ENCODE measurements at regions not wholly inside any gene's neighbourhood (a gene's known extent, or its start where the extent isn't known, plus 50 kb on each side); places are given as distances from the start of the nearest gene placed in this dataset.

- Histone ChIP-seq H3K4me1 (no peaks in the 10 kb centered on the region), H3K27me3 (no peaks in the 10 kb centered on the region), H3K4me3 (no peak overlapping the region), H3K9me3 (no peaks in the 10 kb centered on the region), H3K27ac (no peak overlapping the region), H3K36me3 (no peaks in the 10 kb centered on the region)
- TF ChIP-seq POLR2A (IDR thresholded peaks at IDR 0.05), result no peak
- TF ChIP-seq, protein P1, sequence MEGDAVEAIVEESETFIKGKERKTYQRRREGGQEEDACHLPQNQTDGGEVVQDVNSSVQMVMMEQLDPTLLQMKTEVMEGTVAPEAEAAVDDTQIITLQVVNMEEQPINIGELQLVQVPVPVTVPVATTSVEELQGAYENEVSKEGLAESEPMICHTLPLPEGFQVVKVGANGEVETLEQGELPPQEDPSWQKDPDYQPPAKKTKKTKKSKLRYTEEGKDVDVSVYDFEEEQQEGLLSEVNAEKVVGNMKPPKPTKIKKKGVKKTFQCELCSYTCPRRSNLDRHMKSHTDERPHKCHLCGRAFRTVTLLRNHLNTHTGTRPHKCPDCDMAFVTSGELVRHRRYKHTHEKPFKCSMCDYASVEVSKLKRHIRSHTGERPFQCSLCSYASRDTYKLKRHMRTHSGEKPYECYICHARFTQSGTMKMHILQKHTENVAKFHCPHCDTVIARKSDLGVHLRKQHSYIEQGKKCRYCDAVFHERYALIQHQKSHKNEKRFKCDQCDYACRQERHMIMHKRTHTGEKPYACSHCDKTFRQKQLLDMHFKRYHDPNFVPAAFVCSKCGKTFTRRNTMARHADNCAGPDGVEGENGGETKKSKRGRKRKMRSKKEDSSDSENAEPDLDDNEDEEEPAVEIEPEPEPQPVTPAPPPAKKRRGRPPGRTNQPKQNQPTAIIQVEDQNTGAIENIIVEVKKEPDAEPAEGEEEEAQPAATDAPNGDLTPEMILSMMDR (IDR thresholded peaks at IDR 0.05), result no peak
- intact Hi-C loops (cut with DNase I), result no loop called here
- DNase-seq, result no peak
Observed at GRCh38 chr10:85535926-85536325, 830.7 kb downstream of the GRID1 start.

DNA sequence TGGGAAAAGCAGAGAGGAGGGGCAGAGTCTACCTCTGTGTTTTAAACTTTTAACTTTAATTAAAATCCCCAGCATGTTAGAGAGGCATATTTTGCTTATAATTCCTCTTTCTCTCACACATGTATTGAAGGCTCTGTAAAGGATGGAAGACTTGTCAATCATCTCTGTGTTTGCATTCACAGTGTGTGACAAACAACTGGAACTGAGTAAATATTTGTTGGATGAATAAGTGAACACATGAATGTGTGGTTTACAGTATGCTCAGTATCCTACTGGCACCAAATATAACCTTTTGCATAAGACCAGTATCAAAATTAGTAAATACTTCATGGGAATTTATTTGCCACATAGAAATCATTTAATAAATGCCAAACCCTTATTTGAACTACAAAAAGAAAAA, 829.0 kb downstream of the GRID1 start:
- H3K27me3 ChIP-seq, result no peaks in the 10 kb centered on the region
- no peak overlapping the region for H3K4me3 ChIP-seq
- H3K27ac ChIP-seq, result no peak overlapping the region
- TF ChIP-seq POLR2A (IDR thresholded peaks at IDR 0.05), result no peak
- TF ChIP-seq, protein P1 (IDR thresholded peaks at IDR 0.05), result no peak
- H3K36me3 ChIP-seq, result no peaks in the 10 kb centered on the region
- intact Hi-C loops (cut with DNase I), result no loop called here
- H3K9me3 ChIP-seq, result no peaks in the 10 kb centered on the region
- DNase-seq, result no peak
- no peaks in the 10 kb centered on the region for H3K4me1 ChIP-seq

DNA sequence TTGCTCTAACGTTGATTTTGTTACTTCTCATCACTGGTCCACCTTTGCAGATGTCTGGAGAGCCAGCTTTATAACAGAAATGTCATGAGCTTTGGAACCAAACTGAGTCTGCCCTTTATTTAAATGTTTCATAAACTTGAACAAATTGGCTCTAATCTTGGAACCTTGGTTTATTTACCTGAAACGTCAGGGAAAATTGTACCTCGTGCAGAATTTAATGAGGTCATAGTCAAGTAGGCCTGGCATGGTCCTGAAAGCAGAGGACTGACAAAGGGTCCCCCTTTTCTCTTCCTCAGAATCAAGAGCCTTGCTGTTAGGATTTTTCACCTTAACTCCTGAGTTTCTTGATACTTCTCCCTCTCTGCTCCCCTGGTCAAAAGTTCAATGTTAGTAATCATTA, 828.0 kb downstream of the GRID1 start:
- Histone ChIP-seq H3K27me3 (no peaks in the 10 kb centered on the region), H3K4me1 (no peaks in the 10 kb centered on the region), H3K4me3 (no peak overlapping the region), H3K9me3 (no peaks in the 10 kb centered on the region), H3K27ac (no peak overlapping the region), H3K36me3 (no peaks in the 10 kb centered on the region)
- 43 to 63% methylated on average over 3 of the region's 3 CpGs for WGBS, 2 donors
- DNase-seq, result no peak
- TF ChIP-seq, protein P1 (IDR thresholded peaks at IDR 0.05), result no peak
- no peak for TF ChIP-seq POLR2A (IDR thresholded peaks at IDR 0.05)
- intact Hi-C loops (cut with DNase I), result no loop called here

GRCh38 chr10:85542152-85542551, 824.4 kb downstream of the GRID1 start:
- H3K9me3 ChIP-seq, result no peaks in the 10 kb centered on the region
- no peak for DNase-seq
- 55 to 63% methylated on average over 6 of the region's 6 CpGs for WGBS, 2 donors
- intact Hi-C loops (cut with DNase I), result loop anchor here (10.0 kb wide), 1 partner anchor 823 kb away; the partner anchor contains the start of gene GRID1
- no peaks in the 10 kb centered on the region for H3K27me3 ChIP-seq
- H3K27ac ChIP-seq, result no peak overlapping the region
- H3K36me3 ChIP-seq, result no peaks in the 10 kb centered on the region
- H3K4me1 ChIP-seq, result no peaks in the 10 kb centered on the region
- TF ChIP-seq POLR2A (IDR thresholded peaks at IDR 0.05), result no peak
- TF ChIP-seq, protein P1 (IDR thresholded peaks at IDR 0.05), result no peak
- H3K4me3 ChIP-seq, result no peak overlapping the region

DNA sequence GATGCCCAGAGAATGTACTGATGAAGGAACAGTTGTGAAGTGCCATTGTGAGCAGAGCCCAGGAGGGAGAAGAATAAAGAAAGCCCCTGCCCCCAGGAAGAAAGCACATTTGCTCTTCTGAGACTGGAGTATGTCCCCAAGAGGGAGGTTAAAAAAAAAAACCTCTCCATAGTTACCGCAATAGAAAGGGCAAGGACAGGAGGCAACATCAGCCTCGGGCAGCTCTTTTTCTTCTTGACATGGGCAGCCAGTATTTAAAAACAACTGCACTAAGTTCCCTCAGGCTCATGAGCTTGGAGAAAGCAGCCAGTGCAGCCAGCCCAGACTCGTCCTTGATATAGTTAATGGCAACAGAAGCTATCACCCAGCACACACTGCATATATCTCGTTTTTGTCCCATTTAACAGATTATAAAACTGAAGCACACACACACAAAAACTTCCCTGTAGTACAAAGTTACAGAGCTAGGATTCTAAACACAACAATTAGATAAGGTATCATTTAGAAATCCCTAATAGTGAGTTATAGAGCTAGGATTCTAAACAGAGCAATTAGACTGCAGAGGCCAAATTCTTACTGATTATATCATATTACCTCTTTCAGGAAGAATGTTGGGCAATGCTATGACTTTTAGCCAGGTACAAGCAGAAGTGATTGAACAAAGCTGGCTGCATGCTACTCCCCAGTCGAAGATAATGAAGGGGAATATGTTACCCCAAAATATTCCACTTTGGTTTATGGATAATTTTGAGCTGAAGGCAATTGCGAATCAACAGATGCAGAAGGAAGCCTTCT, 823.5 kb downstream of the GRID1 start:
- no peak overlapping the region for H3K27ac ChIP-seq
- intact Hi-C loops (cut with DNase I), result loop anchor here (10.0 kb wide), 1 partner anchor 822 kb away; the partner anchor contains the start of gene GRID1
- no peak for DNase-seq
- WGBS, 2 donors, result 29 to 36% methylated on average over 6 of the region's 6 CpGs
- H3K36me3 ChIP-seq, result no peaks in the 10 kb centered on the region
- no peaks in the 10 kb centered on the region for H3K9me3 ChIP-seq
- no peak for TF ChIP-seq POLR2A (IDR thresholded peaks at IDR 0.05)
- TF ChIP-seq, protein P1 (IDR thresholded peaks at IDR 0.05), result no peak
- H3K27me3 ChIP-seq, result no peaks in the 10 kb centered on the region
- no peak overlapping the region for H3K4me3 ChIP-seq
- no peaks in the 10 kb centered on the region for H3K4me1 ChIP-seq
